GM12878 (cell line): ENCODE measurements at regions not wholly inside any gene's neighbourhood (a gene's known extent, or its start where the extent isn't known, plus 50 kb on each side); places are given as distances from the start of the nearest gene placed in this dataset.

ENCODE experiments used
- ATAC-seq: fragments of 200-7000 bp; cut with Tn5 transposase; 3 replicates; pipeline ENCODE4 v1.9.1; 2020; ENCODE audit warnings: mild to moderate bottlenecking, moderate library complexity
- BruUV-seq: library from RNA; stranded (reverse); fragments of 400-500 nt; replicated peaks from 2 replicates; lab custom pipeline; 2021; lab: Mats Ljungman, UMichigan
- CTCF ChIA-PET: fragments of 300-600 bp; sonication (Branson Sonifier 250); formaldehyde crosslinking; extraction: SDS; loops from one replicate; lab custom pipeline; 2021; ENCODE audit warnings: inconsistent platforms; lab: Yijun Ruan, JAX
- POLR2A ChIA-PET: fragments of 350-600 bp; formaldehyde crosslinking; extraction: SDS; loops from one replicate; lab custom pipeline; 2021; ENCODE audit warnings: inconsistent platforms; lab: Charles Lee
- RAD21 ChIA-PET: fragments of 300-600 bp; sonication (Branson Sonifier 250); formaldehyde crosslinking; loops from one replicate; lab custom pipeline; 2023; ENCODE audit warnings: antibody characterized with exemption; ENCODE audit not compliant: unreplicated experiment; lab: Charles Lee
- SMC1A ChIA-PET: fragments of 300-600 bp; sonication (Branson Sonifier 250); formaldehyde crosslinking; loops from one replicate; lab custom pipeline; 2023; ENCODE audit not compliant: unreplicated experiment, uncharacterized antibody; lab: Charles Lee
- DNase-seq: peaks from one replicate; pipeline ENCODE4 v3.0.0-alpha.2; 2011; ENCODE audit warnings: low read depth, low spot score
- FAIRE-seq: peaks from 3 replicates; lab custom pipeline; 2011; peaks lifted over from hg19 to GRCh38; lab: Jason Lieb, UNC
- H2AFZ ChIP-seq: 2 replicates; pipeline ENCODE4 v1.6.0; 2011; ENCODE audit warnings: low read depth, low read length, control low read depth; ENCODE audit not compliant: control insufficient read depth
- H3K27ac ChIP-seq: 2 replicates; pipeline ENCODE4 v1.5.1; 2011; ENCODE audit warnings: control low read depth; ENCODE audit not compliant: control insufficient read depth, insufficient read depth
- H3K27me3 ChIP-seq, 2 experiments: replicated peaks in 1 of 2; 2 replicates each; pipeline versions ENCODE4 v1.6.0 to v1.6.1; 2011; ENCODE audit warnings: low read length in 1 of 2; ENCODE audit not compliant: control insufficient read depth in 2 of 2, insufficient read depth in 2 of 2
- H3K36me3 ChIP-seq, 2 experiments: 2 replicates each; pipeline ENCODE4 v1.5.1; 2011; ENCODE audit warnings: low read length in 1 of 2; ENCODE audit not compliant: control insufficient read depth in 2 of 2, insufficient read depth in 2 of 2
- H3K4me1 ChIP-seq: 2 replicates; pipeline ENCODE4 v1.6.1; 2011; ENCODE audit warnings: mild to moderate bottlenecking, low read length, moderate library complexity, mixed read lengths; ENCODE audit not compliant: control insufficient read depth, insufficient read depth
- H3K4me2 ChIP-seq: 2 replicates; pipeline ENCODE4 v1.6.0; 2011; ENCODE audit warnings: control low read depth; ENCODE audit not compliant: control insufficient read depth, insufficient read depth
- H3K4me3 ChIP-seq: fragments of 200-600 bp; sonication (generic); 2 replicates; pipeline ENCODE4 v1.5.1; 2016
- H3K79me2 ChIP-seq: 2 replicates; pipeline ENCODE4 v1.6.0; 2011; ENCODE audit warnings: low read length; ENCODE audit not compliant: control insufficient read depth, insufficient read depth
- H3K9ac ChIP-seq: 2 replicates; pipeline ENCODE4 v1.8.0; 2011; ENCODE audit warnings: low read length, control low read depth, mixed read lengths; ENCODE audit not compliant: control insufficient read depth, insufficient read depth
- H3K9me3 ChIP-seq: replicated peaks from 3 replicates; pipeline ENCODE4 v1.5.1; 2011; ENCODE audit warnings: mild to moderate bottlenecking, low read length; ENCODE audit not compliant: control insufficient read depth, insufficient read depth
- H4K20me1 ChIP-seq: 2 replicates; pipeline ENCODE4 v1.6.0; 2011; ENCODE audit not compliant: control insufficient read depth, insufficient read depth
- BACH1 ChIP-seq: fragments of 450-650 bp; IDR thresholded peaks from 2 replicates; pipeline ENCODE4 v1.6.1; 2017; ENCODE audit warnings: mild to moderate bottlenecking, borderline replicate concordance
- CHD1 ChIP-seq: IDR thresholded peaks from 2 replicates; pipeline ENCODE4 v1.6.1; 2012; ENCODE audit warnings: low read depth, low read length, improper control_type of control experiment
- ESRRA ChIP-seq: IDR thresholded peaks from 2 replicates; pipeline ENCODE4 v1.6.1; 2012; ENCODE audit warnings: mild to moderate bottlenecking, low read length, improper control_type of control experiment
- GABPA ChIP-seq: IDR thresholded peaks from 2 replicates; pipeline ENCODE4 v1.6.1; 2014; ENCODE audit warnings: antibody characterized with exemption, low read depth, mild to moderate bottlenecking, inconsistent platforms
- HDAC6 ChIP-seq: fragments of 200-600 bp; sonication (generic); IDR thresholded peaks from one replicate; pipeline ENCODE4 v1.8.0; 2017; ENCODE audit warnings: antibody characterized with exemption; ENCODE audit not compliant: unreplicated experiment
- MEF2A ChIP-seq: IDR thresholded peaks from 2 replicates; pipeline ENCODE4 v1.6.1; 2011; ENCODE audit warnings: low read depth, mild to moderate bottlenecking, low read length, moderate library complexity; ENCODE audit not compliant: insufficient read depth
- MYB ChIP-seq: fragments of 150-350 bp; IDR thresholded peaks from 2 replicates; pipeline ENCODE4 v1.6.1; 2014; ENCODE audit warnings: mild to moderate bottlenecking, low read depth, low read length, borderline replicate concordance
- NR2C2 ChIP-seq: IDR thresholded peaks from 2 replicates; pipeline ENCODE4 v1.6.1; 2011; ENCODE audit warnings: borderline replicate concordance, low read depth; ENCODE audit not compliant: control insufficient read depth, insufficient read length
- POLR2A ChIP-seq: IDR thresholded peaks from 2 replicates; pipeline ENCODE4 v1.6.1; 2011; ENCODE audit warnings: low read depth, mild to moderate bottlenecking, low read length
- RAD51 ChIP-seq: fragments of 450-650 bp; IDR thresholded peaks from 2 replicates; pipeline ENCODE4 v1.6.1; 2016; ENCODE audit warnings: moderate library complexity, mild to moderate bottlenecking, inconsistent platforms
- RCOR1 ChIP-seq: conservative IDR thresholded peaks from 2 replicates; pipeline ENCODE4 v1.6.1; 2012; ENCODE audit warnings: low read depth, low read length, improper control_type of control experiment
- RFX5 ChIP-seq: IDR thresholded peaks from 2 replicates; pipeline ENCODE4 v1.6.1; 2011; ENCODE audit warnings: low read depth, low read length, improper control_type of control experiment
- TARDBP ChIP-seq: IDR thresholded peaks from 2 replicates; pipeline ENCODE4 v1.6.1; 2016; ENCODE audit warnings: borderline replicate concordance
- WGBS: methylation state at CpG from one replicate; pipeline ENCODE4 v1.1.6; 2016; ENCODE audit warnings: low lambda C conversion rate; ENCODE audit not compliant: insufficient replicate concordance, insufficient coverage; ENCODE audit errors: missing lambda C conversion rate; 5-methylcytosine and 5-hydroxymethylcytosine counted together
- in situ Hi-C: fragments of 300-500 bp; cut with MboI; formaldehyde crosslinking; loops from 9 replicates; pipeline ENCODE4 v1.14.3; 2018; ENCODE audit warnings: mixed read lengths
- intact Hi-C: fragments of 100-400 bp; cut with micrococcal nuclease; formaldehyde crosslinking; loops from one replicate; pipeline ENCODE4 v1.14.2; 2022; ENCODE audit not compliant: unreplicated experiment
- TF ChIP-seq, protein P1 (sequence below): IDR thresholded peaks from 2 replicates; pipeline ENCODE4 v1.6.1; 2012; ENCODE audit warnings: low read depth, low read length, improper control_type of control experiment
- TF ChIP-seq, protein P2 (sequence below): fragments of 450-650 bp; IDR thresholded peaks from 2 replicates; pipeline ENCODE4 v1.6.1; 2017; ENCODE audit warnings: mild to moderate bottlenecking, moderate library complexity
- TF ChIP-seq, protein P3 (sequence below): IDR thresholded peaks from 2 replicates; pipeline ENCODE4 v1.6.1; 2011; ENCODE audit warnings: borderline replicate concordance, low read depth, mild to moderate bottlenecking, moderate library complexity, low read length; ENCODE audit not compliant: insufficient read depth, poor library complexity, severe bottlenecking

DNA sequence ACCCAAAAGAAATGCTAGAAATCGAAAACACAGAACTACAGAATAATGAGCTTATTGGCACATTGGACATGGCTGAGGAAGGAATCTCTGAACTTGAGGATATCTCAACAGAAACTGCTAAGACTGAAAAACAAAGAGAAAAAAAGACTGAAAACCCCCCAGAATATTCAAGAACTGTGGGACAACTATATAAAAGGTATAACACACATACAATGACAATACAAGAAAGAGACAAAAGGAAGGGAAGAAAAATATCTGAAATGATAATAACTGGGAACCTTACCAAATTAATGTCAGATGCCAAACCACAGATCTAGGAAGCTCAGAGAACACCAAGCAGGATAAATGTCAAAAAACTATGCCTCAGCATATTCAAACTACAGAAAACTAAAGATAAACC lies 68.6 kb upstream of the TNPO1 start:
- TF ChIP-seq MEF2A (no peak), POLR2A (no peak), ESRRA (no peak), CHD1 (no peak), NR2C2 (no peak), RCOR1 (no peak), TARDBP (no peak), RFX5 (no peak), RAD51 (no peak), MYB (no peak), BACH1 (no peak), HDAC6 (no peak), GABPA (no peak)
- TF ChIP-seq, protein P1, sequence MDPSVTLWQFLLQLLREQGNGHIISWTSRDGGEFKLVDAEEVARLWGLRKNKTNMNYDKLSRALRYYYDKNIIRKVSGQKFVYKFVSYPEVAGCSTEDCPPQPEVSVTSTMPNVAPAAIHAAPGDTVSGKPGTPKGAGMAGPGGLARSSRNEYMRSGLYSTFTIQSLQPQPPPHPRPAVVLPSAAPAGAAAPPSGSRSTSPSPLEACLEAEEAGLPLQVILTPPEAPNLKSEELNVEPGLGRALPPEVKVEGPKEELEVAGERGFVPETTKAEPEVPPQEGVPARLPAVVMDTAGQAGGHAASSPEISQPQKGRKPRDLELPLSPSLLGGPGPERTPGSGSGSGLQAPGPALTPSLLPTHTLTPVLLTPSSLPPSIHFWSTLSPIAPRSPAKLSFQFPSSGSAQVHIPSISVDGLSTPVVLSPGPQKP, result no peak
- TF ChIP-seq, protein P2, sequence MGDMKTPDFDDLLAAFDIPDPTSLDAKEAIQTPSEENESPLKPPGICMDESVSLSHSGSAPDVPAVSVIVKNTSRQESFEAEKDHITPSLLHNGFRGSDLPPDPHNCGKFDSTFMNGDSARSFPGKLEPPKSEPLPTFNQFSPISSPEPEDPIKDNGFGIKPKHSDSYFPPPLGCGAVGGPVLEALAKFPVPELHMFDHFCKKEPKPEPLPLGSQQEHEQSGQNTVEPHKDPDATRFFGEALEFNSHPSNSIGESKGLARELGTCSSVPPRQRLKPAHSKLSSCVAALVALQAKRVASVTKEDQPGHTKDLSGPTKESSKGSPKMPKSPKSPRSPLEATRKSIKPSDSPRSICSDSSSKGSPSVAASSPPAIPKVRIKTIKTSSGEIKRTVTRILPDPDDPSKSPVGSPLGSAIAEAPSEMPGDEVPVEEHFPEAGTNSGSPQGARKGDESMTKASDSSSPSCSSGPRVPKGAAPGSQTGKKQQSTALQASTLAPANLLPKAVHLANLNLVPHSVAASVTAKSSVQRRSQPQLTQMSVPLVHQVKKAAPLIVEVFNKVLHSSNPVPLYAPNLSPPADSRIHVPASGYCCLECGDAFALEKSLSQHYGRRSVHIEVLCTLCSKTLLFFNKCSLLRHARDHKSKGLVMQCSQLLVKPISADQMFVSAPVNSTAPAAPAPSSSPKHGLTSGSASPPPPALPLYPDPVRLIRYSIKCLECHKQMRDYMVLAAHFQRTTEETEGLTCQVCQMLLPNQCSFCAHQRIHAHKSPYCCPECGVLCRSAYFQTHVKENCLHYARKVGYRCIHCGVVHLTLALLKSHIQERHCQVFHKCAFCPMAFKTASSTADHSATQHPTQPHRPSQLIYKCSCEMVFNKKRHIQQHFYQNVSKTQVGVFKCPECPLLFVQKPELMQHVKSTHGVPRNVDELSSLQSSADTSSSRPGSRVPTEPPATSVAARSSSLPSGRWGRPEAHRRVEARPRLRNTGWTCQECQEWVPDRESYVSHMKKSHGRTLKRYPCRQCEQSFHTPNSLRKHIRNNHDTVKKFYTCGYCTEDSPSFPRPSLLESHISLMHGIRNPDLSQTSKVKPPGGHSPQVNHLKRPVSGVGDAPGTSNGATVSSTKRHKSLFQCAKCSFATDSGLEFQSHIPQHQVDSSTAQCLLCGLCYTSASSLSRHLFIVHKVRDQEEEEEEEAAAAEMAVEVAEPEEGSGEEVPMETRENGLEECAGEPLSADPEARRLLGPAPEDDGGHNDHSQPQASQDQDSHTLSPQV, result no peak
- TF ChIP-seq, protein P3, sequence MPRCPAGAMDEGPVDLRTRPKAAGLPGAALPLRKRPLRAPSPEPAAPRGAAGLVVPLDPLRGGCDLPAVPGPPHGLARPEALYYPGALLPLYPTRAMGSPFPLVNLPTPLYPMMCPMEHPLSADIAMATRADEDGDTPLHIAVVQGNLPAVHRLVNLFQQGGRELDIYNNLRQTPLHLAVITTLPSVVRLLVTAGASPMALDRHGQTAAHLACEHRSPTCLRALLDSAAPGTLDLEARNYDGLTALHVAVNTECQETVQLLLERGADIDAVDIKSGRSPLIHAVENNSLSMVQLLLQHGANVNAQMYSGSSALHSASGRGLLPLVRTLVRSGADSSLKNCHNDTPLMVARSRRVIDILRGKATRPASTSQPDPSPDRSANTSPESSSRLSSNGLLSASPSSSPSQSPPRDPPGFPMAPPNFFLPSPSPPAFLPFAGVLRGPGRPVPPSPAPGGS, result no peak

More for the DNA sequence above, 68.6 kb upstream of the TNPO1 start:
- Histone ChIP-seq H3K36me3 (no peaks in the 10 kb centered on the region), H3K4me1 (no peaks in the 10 kb centered on the region), H3K4me2 (no peak overlapping the region), H3K4me3 (no peak overlapping the region), H3K79me2 (no peaks in the 10 kb centered on the region), H3K9ac (no peak overlapping the region), H2AFZ (no peak overlapping the region), H4K20me1 (no peaks in the 10 kb centered on the region), H3K27me3 (peaks cover 0 to 2% of the 10 kb centered on the region in 2 experiments; a peak in 2 of 4 replicates), H3K27ac (no peak overlapping the region), H3K9me3 (no peaks in the 10 kb centered on the region)
- CTCF ChIA-PET, result no interaction called here
- FAIRE-seq (no peak), ATAC-seq (no peak), DNase-seq (no peak)
- WGBS, result 0% methylated on average over 1 of the region's 1 CpG
- in situ Hi-C loops (no loop called here), intact Hi-C loops (no loop called here)
- no TSS peak for BruUV-seq
- RAD21 ChIA-PET, result no interaction called here
- POLR2A ChIA-PET, result no interaction called here
- SMC1A ChIA-PET, result no interaction called here
